Upper lobe of left lung (tissue), 4 donors: ENCODE measurements at regions not wholly inside any gene's neighbourhood (a gene's known extent, or its start where the extent isn't known, plus 50 kb on each side); places are given as distances from the start of the nearest gene placed in this dataset.

Experiments
- CTCF ChIP-seq, 6 experiments: fragments of 450-650 bp in 4 of 6; fragments of 200-600 bp in 2 of 6; sonication (generic) in 2 of 6; IDR thresholded peaks; one replicate each; pipeline ENCODE4 v1.5.1; 2016 to 2019; ENCODE audit warnings: antibody characterized with exemption in 6 of 6
- EP300 ChIP-seq, 4 donors: sonication (generic); formaldehyde crosslinking; IDR thresholded peaks; one replicate each; pipeline ENCODE4 v1.5.1; 2017; ENCODE audit warnings: antibody characterized with exemption in 4 of 4, control low read depth in 2 of 4
- POLR2A ChIP-seq, 4 donors: fragments of 450-650 bp; IDR thresholded peaks; one replicate each; pipeline ENCODE4 v1.5.1; 2016 to 2017; ENCODE audit warnings: antibody characterized with exemption in 4 of 4, mild to moderate bottlenecking in 2 of 4
- POLR2AphosphoS5 ChIP-seq, 2 donors: sonication (generic); formaldehyde crosslinking; IDR thresholded peaks; one replicate each; pipeline ENCODE4 v1.5.1; 2017; ENCODE audit warnings: antibody characterized with exemption in 2 of 2

DNA sequence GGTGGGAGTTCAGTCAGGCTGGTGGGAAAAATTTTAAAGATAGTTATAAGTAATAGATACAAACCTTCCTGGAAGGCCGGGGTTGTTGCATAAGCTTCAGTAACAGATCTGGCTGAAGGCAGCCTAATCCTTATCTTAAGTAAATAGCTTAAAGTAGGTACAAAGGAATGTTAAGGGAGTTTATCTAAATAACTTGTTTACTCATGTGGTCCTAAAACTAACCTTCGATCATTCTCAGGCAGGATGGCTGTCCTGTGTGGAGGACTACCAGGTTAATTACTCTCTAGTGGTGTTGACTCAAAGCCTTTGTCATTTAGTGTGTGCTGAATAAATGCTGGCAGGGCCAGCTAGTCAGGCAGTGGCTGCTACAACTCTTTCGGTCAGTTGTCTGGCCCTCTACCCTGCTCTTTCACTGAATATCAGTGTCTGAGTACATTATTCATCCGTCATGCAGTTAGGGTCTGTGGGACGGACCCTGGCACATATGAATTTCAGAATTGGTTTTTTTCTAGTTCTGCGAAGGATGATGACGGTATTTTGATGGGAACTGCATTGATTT lies 131.6 kb upstream of the TAB2 start:
- TF ChIP-seq POLR2A (IDR thresholded peaks at IDR 0.05) (no peak), CTCF (IDR thresholded peaks at IDR 0.05) (no peak), EP300 (IDR thresholded peaks at IDR 0.05) (no peak), POLR2AphosphoS5 (IDR thresholded peaks at IDR 0.05) (no peak)
